ENCODE measurements at regions not wholly inside any gene's neighbourhood (a gene's known extent, or its start where the extent isn't known, plus 50 kb on each side); places are given as distances from the start of the nearest gene placed in this dataset.

DNA sequence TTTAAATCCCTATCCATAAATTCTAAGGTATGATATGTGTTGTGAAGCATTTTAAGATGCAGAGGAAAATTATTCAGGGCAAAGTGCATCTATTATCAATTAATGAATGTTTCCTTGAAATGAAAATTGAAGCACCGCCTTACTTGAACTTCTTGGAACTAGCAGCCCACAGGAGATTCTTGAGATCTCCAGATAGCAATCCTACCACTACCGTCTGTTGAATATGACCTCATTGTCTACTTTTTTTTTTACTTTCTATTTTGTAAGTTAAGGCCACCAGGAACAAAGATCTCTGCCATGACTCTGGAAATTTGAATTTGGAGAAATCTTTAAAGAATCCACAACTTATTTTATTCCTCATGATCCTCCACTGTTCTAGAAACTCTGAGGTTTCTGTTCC, 808.7 kb downstream of the KCNA4 start:
- DNase-seq (no peak), ATAC-seq (replicated peaks in 1 of 2) (no peak)
- Mint-ChIP-seq H3K9me3 (peaks cover 8 to 10% of the 10 kb centered on the region in 2 donors), H3K27me3 (ENCODE audit: low read depth) (no peaks in the 10 kb centered on the region), H3K36me3 (ENCODE audit: insufficient read depth in 2 of 2) (no peaks in the 10 kb centered on the region), H3K4me3 (no peak overlapping the region), H3K4me1 (ENCODE audit: low read depth) (no peaks in the 10 kb centered on the region), H3K27ac (no peak overlapping the region)

DNA sequence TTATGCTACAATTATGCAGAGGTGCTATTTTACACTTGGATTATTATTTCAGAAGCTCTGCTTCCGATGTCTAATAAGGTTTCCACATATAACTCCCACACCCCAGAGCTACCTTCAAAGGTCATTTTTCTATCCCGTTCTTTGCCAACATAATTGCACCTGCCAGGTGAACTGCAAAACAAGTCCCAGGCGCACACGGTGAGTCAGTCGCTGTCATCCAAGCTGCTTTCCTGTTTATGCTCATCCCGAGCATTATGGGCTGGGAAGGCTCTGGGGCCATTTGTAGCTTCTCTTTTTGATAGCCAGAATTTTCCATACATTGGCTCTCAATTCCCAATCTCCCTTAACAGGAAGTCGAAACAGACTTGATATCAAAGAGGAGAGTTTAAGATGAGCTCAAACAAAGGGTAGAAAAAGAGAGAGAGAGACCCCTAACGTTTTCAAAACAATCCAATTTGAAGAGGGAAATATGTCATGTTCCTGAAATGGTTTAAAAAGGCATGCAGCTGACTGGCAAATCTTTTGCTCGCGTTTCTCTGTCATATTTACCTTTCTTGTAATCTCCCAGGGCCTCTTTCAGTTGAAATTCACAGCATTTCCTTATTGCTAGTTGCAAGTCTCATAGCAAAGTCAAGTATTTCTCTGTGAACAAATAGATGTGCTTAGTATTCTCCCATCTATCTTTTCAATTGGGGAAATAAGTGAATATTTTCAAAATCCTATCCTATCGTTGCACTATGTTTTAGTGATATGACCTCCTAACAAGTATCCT, 815.9 kb downstream of the KCNA4 start:
- no peaks in the 10 kb centered on the region for H3K36me3 Mint-ChIP-seq (ENCODE audit: insufficient read depth in 2 of 2)
- ATAC-seq (replicated peaks in 1 of 2) (no peak), DNase-seq (no peak)
- H3K9me3 Mint-ChIP-seq: peaks cover 0 to 2% of the 10 kb centered on the region in 2 donors
- no peak overlapping the region for H3K4me3 Mint-ChIP-seq
- no peaks in the 10 kb centered on the region for H3K4me1 Mint-ChIP-seq (ENCODE audit: low read depth)
- no peak overlapping the region for H3K27ac Mint-ChIP-seq
- H3K27me3 Mint-ChIP-seq (ENCODE audit: low read depth): no peaks in the 10 kb centered on the region

DNA sequence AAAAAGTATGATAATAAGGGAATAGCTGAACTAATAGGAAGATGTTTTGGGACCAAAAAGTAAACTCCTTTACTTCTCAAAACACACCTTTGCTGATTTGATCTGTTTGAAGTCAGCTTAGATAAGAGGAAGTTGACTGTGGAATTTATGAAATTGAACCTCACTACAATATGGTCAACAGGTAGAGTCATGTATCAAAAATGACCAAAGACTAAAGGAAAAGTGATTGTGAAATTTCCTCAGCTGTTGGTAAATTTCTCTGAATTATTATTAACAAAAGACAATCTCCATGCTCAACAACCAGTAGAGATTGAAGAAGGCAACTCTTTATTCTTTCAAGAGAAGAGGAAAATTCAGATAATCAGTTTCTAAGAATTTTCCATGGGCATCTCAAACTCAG, 826.5 kb downstream of the KCNA4 start:
- Mint-ChIP-seq H3K36me3 (ENCODE audit: insufficient read depth in 2 of 2) (no peaks in the 10 kb centered on the region), H3K4me3 (no peak overlapping the region), H3K27ac (no peak overlapping the region), H3K27me3 (ENCODE audit: low read depth) (no peaks in the 10 kb centered on the region), H3K4me1 (ENCODE audit: low read depth) (no peaks in the 10 kb centered on the region), H3K9me3 (peaks cover 0 to 4% of the 10 kb centered on the region in 2 donors)
- DNase-seq (no peak), ATAC-seq (replicated peaks in 1 of 2) (no peak)

DNA sequence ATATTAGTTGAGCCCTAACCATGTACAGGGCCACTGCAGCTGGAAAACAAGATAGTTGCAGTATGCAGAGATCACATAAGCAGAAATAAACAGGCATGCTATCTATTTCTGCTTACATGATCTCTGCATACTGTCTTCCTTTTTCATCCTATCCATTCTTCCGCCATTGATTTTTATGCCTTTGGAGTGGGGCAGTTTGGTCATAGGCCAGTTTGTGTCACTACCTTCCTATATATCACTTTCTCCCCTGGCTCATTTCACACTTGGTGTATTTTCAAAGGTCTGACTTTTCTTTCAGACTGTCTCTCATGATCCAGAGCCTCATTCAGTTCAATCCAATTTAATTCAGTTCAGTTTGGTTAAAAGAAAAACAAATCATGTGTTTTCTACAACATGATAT, 829.6 kb downstream of the KCNA4 start:
- DNase-seq: no peak
- no peaks in the 10 kb centered on the region for H3K4me1 Mint-ChIP-seq (ENCODE audit: low read depth)
- no peaks in the 10 kb centered on the region for H3K36me3 Mint-ChIP-seq (ENCODE audit: insufficient read depth in 2 of 2)
- no peaks in the 10 kb centered on the region for H3K27me3 Mint-ChIP-seq (ENCODE audit: low read depth)
- H3K4me3 Mint-ChIP-seq: no peak overlapping the region
- no peak for ATAC-seq (replicated peaks in 1 of 2)
- peaks cover 0 to 9% of the 10 kb centered on the region in 2 donors for H3K9me3 Mint-ChIP-seq
- no peak overlapping the region for H3K27ac Mint-ChIP-seq

DNA sequence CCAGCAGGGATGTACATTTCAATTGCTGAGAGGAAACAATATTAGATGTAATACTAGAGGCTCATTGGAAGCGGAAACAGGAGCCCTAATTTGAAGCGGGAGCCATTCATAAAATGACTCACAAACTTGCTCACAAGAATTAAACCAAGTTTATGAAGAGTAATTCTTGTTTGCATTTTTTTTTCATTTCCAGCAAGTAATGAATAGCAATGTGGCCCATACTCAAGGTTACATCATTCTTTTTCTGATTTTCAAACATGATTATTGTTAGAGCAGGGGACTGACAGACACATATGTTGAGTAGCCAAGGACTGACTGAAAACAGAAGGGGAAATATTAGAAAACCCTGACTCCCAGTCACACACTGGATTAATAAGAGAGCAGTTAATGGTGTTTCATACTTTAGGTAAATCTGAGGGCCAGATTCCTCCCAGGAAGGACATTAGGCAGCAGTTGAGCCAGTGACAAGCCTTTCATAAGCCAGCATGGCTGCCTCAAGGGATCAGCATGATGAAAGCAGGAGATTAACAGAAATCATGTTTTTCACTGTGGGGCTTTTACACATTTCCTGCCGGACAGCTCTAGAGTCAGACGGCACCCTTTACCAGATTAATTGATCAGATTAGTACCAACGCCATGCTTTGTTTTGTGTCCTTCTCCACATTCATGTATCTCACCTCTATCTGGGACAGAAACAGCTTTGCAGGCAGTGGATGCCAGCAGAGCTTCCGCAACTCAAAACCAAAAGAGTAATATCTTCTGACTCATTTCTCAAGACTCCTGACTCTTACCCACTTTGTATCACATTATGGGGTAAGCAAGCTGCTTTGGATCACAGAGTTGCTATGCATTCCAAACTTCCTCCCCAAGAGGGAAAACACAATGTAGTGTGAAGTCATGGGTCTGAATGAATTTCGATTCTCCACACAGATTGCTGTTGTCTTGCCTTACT, 831.6 kb downstream of the KCNA4 start:
- Mint-ChIP-seq H3K9me3 (peaks cover 4 to 13% of the 10 kb centered on the region in 2 donors), H3K4me3 (no peak overlapping the region), H3K27ac (no peak overlapping the region), H3K27me3 (ENCODE audit: low read depth) (no peaks in the 10 kb centered on the region), H3K36me3 (ENCODE audit: insufficient read depth in 2 of 2) (peaks cover 0 to 2% of the 10 kb centered on the region in 2 donors), H3K4me1 (ENCODE audit: low read depth) (no peaks in the 10 kb centered on the region)
- DNase-seq (no peak), ATAC-seq (replicated peaks in 1 of 2) (no peak)

DNA sequence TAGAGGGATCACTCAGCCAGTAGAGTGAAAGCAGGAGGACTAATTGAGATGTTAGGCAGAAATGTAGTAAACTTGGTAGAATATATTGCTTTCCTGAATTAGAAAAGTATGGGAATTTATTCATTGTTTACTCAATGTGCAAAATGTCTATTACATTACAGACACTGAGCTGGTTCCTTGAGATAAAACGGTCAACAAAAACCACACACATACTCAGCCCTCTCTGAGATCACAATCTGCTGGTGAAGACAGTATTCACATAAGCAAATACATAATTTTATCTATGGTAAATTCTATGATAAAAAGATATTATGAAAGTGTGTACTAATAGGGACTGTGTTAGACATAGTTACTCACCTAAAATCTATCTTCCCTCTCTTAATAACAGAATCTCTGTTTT, 833.5 kb downstream of the KCNA4 start:
- no peak overlapping the region for H3K4me3 Mint-ChIP-seq

DNA sequence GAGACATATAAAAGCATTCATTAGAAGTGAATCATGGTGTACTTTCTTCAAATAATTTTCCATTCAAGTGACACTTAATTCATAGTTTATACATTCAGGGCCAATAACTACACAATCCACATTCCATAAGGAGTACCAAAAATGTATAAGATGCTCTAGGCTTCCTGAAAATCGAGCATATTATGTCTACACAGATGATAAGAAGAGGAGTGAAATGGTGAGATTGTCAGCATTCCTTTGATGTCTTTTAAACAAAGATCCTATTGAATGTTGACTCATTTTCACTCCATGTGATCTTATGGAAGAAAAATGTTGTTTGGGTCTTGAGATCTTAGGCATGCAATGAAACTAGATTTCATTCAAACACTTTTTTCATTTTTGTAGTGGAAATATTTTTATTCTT, 843.2 kb downstream of the KCNA4 start:
- ATAC-seq (replicated peaks in 1 of 2) (no peak), DNase-seq (no peak)

More for the DNA sequence above, 833.5 kb downstream of the KCNA4 start:
- DNase-seq (no peak), ATAC-seq (replicated peaks in 1 of 2) (no peak)
- H3K27me3 Mint-ChIP-seq (ENCODE audit: low read depth): no peaks in the 10 kb centered on the region
- H3K4me1 Mint-ChIP-seq (ENCODE audit: low read depth): no peaks in the 10 kb centered on the region
- H3K9me3 Mint-ChIP-seq: peaks cover 4 to 12% of the 10 kb centered on the region in 2 donors
- H3K36me3 Mint-ChIP-seq (ENCODE audit: insufficient read depth in 2 of 2): peaks cover 0 to 2% of the 10 kb centered on the region in 2 donors
- no peak overlapping the region for H3K27ac Mint-ChIP-seq

DNA sequence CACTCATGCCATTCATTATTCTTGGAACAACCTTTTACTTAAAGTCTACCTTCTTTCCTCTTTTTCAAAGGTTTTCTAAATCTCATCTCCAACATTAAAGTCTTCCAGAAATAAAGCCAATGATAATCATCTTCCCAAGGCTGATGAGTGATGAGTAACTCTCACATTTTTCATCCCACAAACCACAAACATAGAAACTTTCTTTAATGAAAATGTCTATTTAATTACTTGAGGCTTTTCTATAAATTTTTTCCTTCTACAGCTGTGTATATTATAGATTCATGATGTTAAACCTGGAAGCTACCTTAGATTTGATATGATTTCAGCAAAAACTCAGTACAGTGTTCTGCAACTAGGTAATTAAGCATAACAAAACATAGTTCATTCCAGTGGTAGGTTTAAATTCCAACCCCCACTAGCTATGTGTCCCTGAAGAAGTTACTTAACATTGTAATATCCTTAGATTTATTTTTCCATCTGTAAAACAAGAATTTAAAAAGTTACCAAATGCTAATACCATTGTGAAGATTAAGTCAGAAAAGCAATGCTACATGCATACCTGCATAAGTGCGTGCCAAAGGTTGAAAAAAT, 845.4 kb downstream of the KCNA4 start:
- ATAC-seq (replicated peaks in 1 of 2): no peak
- no peak for DNase-seq
- Mint-ChIP-seq H3K4me3 (no peak overlapping the region), H3K4me1 (ENCODE audit: low read depth) (no peaks in the 10 kb centered on the region), H3K36me3 (ENCODE audit: insufficient read depth in 2 of 2) (no peaks in the 10 kb centered on the region), H3K27me3 (ENCODE audit: low read depth) (no peaks in the 10 kb centered on the region), H3K27ac (no peak overlapping the region), H3K9me3 (peaks cover 6 to 8% of the 10 kb centered on the region in 2 donors)

More for the DNA sequence above, 843.2 kb downstream of the KCNA4 start:
- Mint-ChIP-seq H3K9me3 (peaks cover 6 to 8% of the 10 kb centered on the region in 2 donors), H3K4me3 (no peak overlapping the region), H3K4me1 (ENCODE audit: low read depth) (no peaks in the 10 kb centered on the region), H3K27ac (no peak overlapping the region), H3K36me3 (ENCODE audit: insufficient read depth in 2 of 2) (no peaks in the 10 kb centered on the region), H3K27me3 (ENCODE audit: low read depth) (no peaks in the 10 kb centered on the region)

DNA sequence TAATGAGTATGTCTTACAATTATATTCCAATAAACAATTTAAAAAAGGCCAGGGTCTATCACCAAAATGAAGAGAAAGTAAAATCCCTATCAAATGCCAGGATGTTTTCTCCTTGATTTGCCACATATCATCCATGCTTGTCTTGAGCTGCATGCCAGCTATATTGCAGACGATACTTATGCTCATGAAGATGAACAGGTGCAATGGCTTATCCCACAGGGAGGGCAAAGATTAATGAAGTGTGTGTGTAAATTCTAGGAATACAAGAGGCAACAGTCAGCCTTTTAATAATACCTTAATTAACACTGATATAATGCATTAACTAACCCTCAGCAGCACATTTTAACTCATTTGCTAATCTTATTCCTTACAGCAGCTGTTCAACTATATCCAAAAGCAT, 850.5 kb downstream of the KCNA4 start:
- no peak overlapping the region for H3K27ac Mint-ChIP-seq
- H3K9me3 Mint-ChIP-seq: peaks cover 3 to 5% of the 10 kb centered on the region in 2 donors
- H3K4me3 Mint-ChIP-seq: no peak overlapping the region
- DNase-seq (no peak), ATAC-seq (replicated peaks in 1 of 2) (no peak)
- no peaks in the 10 kb centered on the region for H3K4me1 Mint-ChIP-seq (ENCODE audit: low read depth)
- H3K27me3 Mint-ChIP-seq (ENCODE audit: low read depth): no peaks in the 10 kb centered on the region
- H3K36me3 Mint-ChIP-seq (ENCODE audit: insufficient read depth in 2 of 2): no peaks in the 10 kb centered on the region

DNA sequence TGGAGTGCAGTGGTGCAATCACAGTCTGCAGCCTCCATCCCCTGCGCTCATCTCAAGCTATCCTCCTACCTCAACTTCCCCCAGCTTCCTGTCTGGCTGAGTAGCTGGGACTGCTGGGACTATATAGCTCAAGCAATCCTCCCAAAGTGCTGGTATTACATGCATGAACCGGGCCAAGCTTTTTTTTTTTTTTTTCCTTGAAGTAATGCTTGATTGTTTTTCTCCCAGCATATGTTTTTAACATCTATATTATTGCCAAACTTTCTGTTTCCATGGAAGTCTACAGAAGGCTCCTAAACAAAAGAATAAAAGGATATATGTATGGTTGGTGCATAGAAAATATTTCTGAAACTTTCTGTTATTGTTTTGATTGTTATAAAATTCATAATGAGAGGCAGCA, 853.6 kb downstream of the KCNA4 start:
- no peak overlapping the region for H3K4me3 Mint-ChIP-seq
- DNase-seq (no peak), ATAC-seq (replicated peaks in 1 of 2) (no peak)
- peaks cover 0 to 2% of the 10 kb centered on the region in 2 donors for H3K9me3 Mint-ChIP-seq
- no peaks in the 10 kb centered on the region for H3K36me3 Mint-ChIP-seq (ENCODE audit: insufficient read depth in 2 of 2)
- no peaks in the 10 kb centered on the region for H3K4me1 Mint-ChIP-seq (ENCODE audit: low read depth)
- H3K27ac Mint-ChIP-seq: no peak overlapping the region
- no peaks in the 10 kb centered on the region for H3K27me3 Mint-ChIP-seq (ENCODE audit: low read depth)

DNA sequence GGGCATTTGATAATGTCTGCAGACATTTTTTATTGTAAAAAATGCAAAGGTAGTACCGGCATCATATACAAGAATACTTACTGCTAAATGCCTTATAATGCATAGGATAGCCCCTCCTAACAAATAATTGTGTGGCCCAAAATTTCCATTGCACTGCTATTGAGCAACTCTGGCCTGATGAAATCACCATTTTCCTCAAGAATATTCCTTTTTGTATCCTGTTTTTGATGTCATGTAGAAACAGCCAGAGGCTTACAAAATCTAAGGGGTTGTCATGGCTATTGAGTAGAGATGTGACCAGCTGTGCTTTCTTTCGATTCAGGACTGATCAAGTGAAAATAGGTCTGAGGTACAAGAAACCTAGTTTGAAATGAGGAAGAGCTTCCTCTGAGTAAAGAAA, 854.3 kb downstream of the KCNA4 start:
- Mint-ChIP-seq H3K4me3 (no peak overlapping the region), H3K27me3 (ENCODE audit: low read depth) (no peaks in the 10 kb centered on the region), H3K36me3 (ENCODE audit: insufficient read depth in 2 of 2) (no peaks in the 10 kb centered on the region), H3K9me3 (peaks cover 0 to 2% of the 10 kb centered on the region in 2 donors), H3K27ac (no peak overlapping the region), H3K4me1 (ENCODE audit: low read depth) (no peaks in the 10 kb centered on the region)
- DNase-seq (no peak), ATAC-seq (replicated peaks in 1 of 2) (no peak)

DNA sequence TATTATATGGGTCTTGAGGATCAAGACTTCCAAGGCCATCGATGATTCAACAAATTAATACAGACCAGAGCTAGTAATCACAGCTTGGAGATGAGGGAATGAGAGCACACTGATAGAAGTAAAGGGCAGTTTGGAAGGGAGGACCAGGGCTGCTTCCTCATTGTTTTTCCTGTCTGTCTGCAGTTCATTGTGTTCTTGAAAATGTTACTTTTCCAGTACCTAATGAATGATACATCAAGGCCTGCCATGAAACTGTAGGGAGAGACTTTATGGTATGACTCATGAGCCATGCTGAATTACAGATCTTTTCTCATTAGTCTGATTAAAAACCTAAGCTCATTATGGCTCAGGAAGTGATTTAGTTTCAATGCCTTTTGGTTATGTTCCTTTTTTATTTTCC, 855.6 kb downstream of the KCNA4 start:
- H3K27ac Mint-ChIP-seq: no peak overlapping the region
- no peak for ATAC-seq (replicated peaks in 1 of 2)

More for the DNA sequence above, 855.6 kb downstream of the KCNA4 start:
- Mint-ChIP-seq H3K27me3 (ENCODE audit: low read depth) (no peaks in the 10 kb centered on the region), H3K36me3 (ENCODE audit: insufficient read depth in 2 of 2) (no peaks in the 10 kb centered on the region), H3K4me3 (no peak overlapping the region), H3K4me1 (ENCODE audit: low read depth) (no peaks in the 10 kb centered on the region), H3K9me3 (peaks cover 0 to 2% of the 10 kb centered on the region in 2 donors)
- no peak for DNase-seq
